Suprapubic skin (tissue), 4 donors: ENCODE measurements at regions not wholly inside any gene's neighbourhood (a gene's known extent, or its start where the extent isn't known, plus 50 kb on each side); places are given as distances from the start of the nearest gene placed in this dataset.

Experiments used
- CTCF ChIP-seq, 2 donors: fragments of 200-600 bp in 1 of 2; fragments of 450-650 bp in 1 of 2; sonication (generic) in 1 of 2; IDR thresholded peaks; one replicate each; pipeline ENCODE4 v1.5.1; 2016 to 2019; ENCODE audit warnings: antibody characterized with exemption in 2 of 2, mild to moderate bottlenecking in 1 of 2, moderate library complexity in 1 of 2
- EP300 ChIP-seq: sonication (generic); formaldehyde crosslinking; IDR thresholded peaks from one replicate; pipeline ENCODE4 v1.6.1; 2017; ENCODE audit warnings: antibody characterized with exemption
- POLR2AphosphoS5 ChIP-seq, 3 donors: sonication (generic); formaldehyde crosslinking; IDR thresholded peaks; one replicate each; pipeline ENCODE4 v1.6.1; 2017; ENCODE audit warnings: antibody characterized with exemption in 3 of 3

- no peak for TF ChIP-seq CTCF (IDR thresholded peaks at IDR 0.05)
- no peak for TF ChIP-seq POLR2AphosphoS5 (IDR thresholded peaks at IDR 0.05)
- TF ChIP-seq EP300: no peak
These were observed 128.4 kb upstream of the MC4R start for GRCh38 chr18:60500960-60501359.
